ENCODE measurements at regions not wholly inside any gene's neighbourhood (a gene's known extent, or its start where the extent isn't known, plus 50 kb on each side); places are given as distances from the start of the nearest gene placed in this dataset.

DNA sequence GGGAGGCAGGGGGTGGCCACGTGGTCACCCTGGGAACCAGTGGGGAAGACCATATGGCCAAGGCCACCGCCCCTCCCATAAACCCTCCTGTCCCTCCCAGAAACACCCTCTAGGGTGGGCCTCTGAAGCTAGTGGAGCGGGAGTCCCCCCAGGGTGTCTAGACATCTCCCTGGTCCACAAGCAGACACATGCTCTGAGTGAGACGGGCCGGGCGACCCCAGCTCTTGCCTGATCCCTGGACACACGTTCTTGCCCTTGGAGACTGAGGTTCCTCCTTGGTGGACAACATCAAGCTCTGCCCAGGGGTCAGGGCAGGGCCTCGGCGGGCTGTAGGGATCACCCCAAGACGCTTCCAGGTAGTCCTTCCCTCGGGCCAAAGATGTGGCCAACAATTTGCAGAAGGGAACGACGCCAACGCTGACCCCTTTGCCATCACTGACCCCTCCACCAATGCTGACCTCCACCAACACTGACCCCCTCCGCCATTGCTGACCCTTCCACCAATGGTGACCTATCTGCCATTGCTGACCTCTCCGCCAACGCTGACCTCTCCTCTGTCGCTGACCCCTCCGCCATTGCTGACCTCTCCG, 57.1 kb downstream of the FOXL3 start:
- Histone ChIP-seq H4K20me1 (ENCODE audit: insufficient read depth, low read depth, low read length) (no peaks in the 10 kb centered on the region), H3K27me3 (ENCODE audit: low read length) (no peaks in the 10 kb centered on the region), H3K4me3 (ENCODE audit: low read length) (no peak overlapping the region), H3K9me2 (replicated peaks; ENCODE audit: insufficient read depth, low read length) (no peaks in the 10 kb centered on the region), H3K36me3 (ENCODE audit: insufficient read depth, low read length) (no peaks in the 10 kb centered on the region), H3K9me3 (ENCODE audit: low read length) (no peaks in the 10 kb centered on the region), H3K4me1 (ENCODE audit: low read length) (no peaks in the 10 kb centered on the region), H3K79me2 (ENCODE audit: low read length) (no peaks in the 10 kb centered on the region), H3K27ac (ENCODE audit: low read length) (no peak overlapping the region), H3K4me2 (ENCODE audit: low read depth, low read length, poor library complexity, severe bottlenecking) (no peak overlapping the region), H3K9ac (ENCODE audit: low read length) (no peak overlapping the region), H2AFZ (ENCODE audit: low read length) (no peak overlapping the region)
- DNase-seq, result no peak

DNA sequence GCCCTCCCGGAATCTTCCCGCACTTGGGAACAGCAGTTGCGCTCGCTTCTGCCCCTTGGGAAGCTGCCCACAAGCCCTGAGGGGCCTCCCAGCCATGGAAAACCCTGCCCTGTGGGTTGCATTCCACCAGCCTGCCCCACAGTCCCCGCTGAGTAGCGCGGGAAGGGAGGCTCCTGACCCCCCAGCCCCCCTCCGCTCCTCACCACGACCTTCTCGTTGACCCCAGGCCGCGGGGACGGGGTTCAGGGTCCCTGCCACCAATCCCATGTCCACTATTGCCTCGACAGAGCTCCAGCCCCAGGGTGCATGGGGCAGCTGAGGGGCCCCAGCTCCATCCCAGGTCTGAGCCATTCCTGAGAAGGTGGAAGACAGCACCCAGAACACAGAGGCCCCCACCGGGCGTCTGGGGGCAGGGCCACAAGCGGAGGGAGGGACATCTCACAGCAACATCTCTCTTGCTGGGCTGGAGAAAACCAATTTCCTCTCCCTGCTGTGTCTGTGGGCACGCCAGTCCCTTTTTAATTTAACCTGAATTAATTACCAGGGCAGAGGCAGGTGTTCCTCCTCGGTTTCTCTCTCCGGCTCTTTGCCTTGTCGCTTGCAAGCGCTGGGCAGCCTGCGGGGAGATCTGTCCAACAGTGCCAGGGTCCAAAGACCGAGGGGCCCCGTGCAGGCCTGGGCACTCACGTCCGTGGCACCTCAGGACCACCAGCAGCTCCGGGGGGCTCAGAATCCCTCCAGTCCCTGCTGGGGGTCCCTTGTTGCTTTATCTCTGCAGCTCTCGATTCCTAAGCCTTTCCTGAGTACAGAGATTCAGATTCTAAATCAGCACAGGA, 57.9 kb downstream of the FOXL3 start:
- Histone ChIP-seq H3K4me3 (ENCODE audit: low read length) (no peak overlapping the region), H2AFZ (ENCODE audit: low read length) (no peak overlapping the region), H4K20me1 (ENCODE audit: insufficient read depth, low read depth, low read length) (no peaks in the 10 kb centered on the region), H3K79me2 (ENCODE audit: low read length) (no peaks in the 10 kb centered on the region), H3K27me3 (ENCODE audit: low read length) (no peaks in the 10 kb centered on the region), H3K9ac (ENCODE audit: low read length) (no peak overlapping the region), H3K27ac (ENCODE audit: low read length) (no peak overlapping the region), H3K4me1 (ENCODE audit: low read length) (no peaks in the 10 kb centered on the region), H3K9me2 (replicated peaks; ENCODE audit: insufficient read depth, low read length) (no peaks in the 10 kb centered on the region), H3K9me3 (ENCODE audit: low read length) (no peaks in the 10 kb centered on the region), H3K36me3 (ENCODE audit: insufficient read depth, low read length) (no peaks in the 10 kb centered on the region), H3K4me2 (ENCODE audit: low read depth, low read length, poor library complexity, severe bottlenecking) (no peak overlapping the region)
- no peak for DNase-seq

DNA sequence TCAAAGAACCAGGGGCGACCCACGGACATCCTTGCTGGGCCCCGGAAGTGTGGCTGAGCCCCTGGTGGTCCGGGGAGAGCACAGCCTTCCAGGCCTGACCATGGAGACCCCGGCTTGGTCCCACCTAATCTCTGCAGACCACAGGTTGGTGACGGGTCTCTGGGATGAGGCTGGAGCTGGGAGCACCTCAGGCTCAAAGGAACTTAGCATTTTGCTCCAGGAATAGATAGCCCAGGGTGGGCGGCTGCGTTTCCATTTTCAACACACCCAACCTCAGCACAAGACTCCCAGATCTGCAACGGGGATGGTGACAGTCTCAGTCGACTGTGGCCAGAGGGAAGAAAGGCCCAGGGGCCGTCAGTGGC, 58.5 kb downstream of the FOXL3 start:
- Histone ChIP-seq H3K27ac (ENCODE audit: low read length) (no peak overlapping the region), H3K9ac (ENCODE audit: low read length) (no peak overlapping the region), H3K27me3 (ENCODE audit: low read length) (no peaks in the 10 kb centered on the region), H3K9me2 (replicated peaks; ENCODE audit: insufficient read depth, low read length) (no peaks in the 10 kb centered on the region), H3K36me3 (ENCODE audit: insufficient read depth, low read length) (no peaks in the 10 kb centered on the region), H3K79me2 (ENCODE audit: low read length) (no peaks in the 10 kb centered on the region), H3K4me1 (ENCODE audit: low read length) (no peaks in the 10 kb centered on the region), H3K9me3 (ENCODE audit: low read length) (no peaks in the 10 kb centered on the region), H3K4me3 (ENCODE audit: low read length) (no peak overlapping the region), H4K20me1 (ENCODE audit: insufficient read depth, low read depth, low read length) (no peaks in the 10 kb centered on the region), H3K4me2 (ENCODE audit: low read depth, low read length, poor library complexity, severe bottlenecking) (no peak overlapping the region), H2AFZ (ENCODE audit: low read length) (no peak overlapping the region)
- no peak for DNase-seq

DNA sequence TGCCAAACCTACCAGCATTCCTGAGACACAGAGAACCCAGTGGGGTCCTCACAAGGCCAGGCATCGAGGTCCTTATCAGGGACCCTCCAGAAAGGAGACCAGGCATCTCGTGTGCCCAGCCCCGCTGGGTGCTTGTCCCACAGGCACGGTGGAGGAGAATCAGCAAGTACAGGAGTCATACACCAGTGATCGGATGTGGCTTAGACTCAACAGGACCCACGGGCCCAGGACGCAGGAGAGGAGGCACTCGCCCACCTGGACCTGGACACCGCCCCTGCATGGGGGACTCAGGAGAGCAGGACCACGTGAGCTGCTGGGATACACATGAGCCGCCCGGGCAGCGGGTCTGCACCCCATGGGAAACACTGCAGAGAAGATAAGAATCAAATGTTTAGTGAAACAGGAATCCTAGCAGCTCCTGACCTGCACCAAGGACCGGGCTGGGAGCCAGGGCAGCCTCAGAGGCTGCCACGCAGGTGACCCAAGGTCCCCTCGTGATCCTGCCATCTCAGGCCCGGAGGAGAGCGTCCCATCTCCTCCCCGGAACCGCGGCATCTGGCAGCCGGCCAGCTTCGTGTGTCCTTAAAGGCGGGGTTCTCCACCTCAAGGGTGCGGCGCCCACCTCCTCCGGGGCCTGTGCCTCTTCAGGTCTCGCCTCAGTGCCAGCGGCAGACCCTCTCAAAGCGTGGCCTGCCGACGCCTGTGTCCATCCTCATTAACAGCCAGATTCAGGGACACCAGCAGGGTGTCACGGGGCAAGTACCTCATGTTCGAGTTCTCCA, 59.2 kb downstream of the FOXL3 start:
- H3K36me3 ChIP-seq (ENCODE audit: insufficient read depth, low read length), result no peaks in the 10 kb centered on the region
- H4K20me1 ChIP-seq (ENCODE audit: insufficient read depth, low read depth, low read length), result no peaks in the 10 kb centered on the region
- H3K79me2 ChIP-seq (ENCODE audit: low read length), result no peaks in the 10 kb centered on the region
- H3K9me2 ChIP-seq (replicated peaks; ENCODE audit: insufficient read depth, low read length), result no peaks in the 10 kb centered on the region
- H3K4me3 ChIP-seq (ENCODE audit: low read length), result no peak overlapping the region
- H3K4me2 ChIP-seq (ENCODE audit: low read depth, low read length, poor library complexity, severe bottlenecking), result no peak overlapping the region
- DNase-seq, result no peak
- no peaks in the 10 kb centered on the region for H3K9me3 ChIP-seq (ENCODE audit: low read length)
- no peaks in the 10 kb centered on the region for H3K4me1 ChIP-seq (ENCODE audit: low read length)
- H2AFZ ChIP-seq (ENCODE audit: low read length), result no peak overlapping the region
- H3K9ac ChIP-seq (ENCODE audit: low read length), result no peak overlapping the region
- H3K27ac ChIP-seq (ENCODE audit: low read length), result no peak overlapping the region
- no peaks in the 10 kb centered on the region for H3K27me3 ChIP-seq (ENCODE audit: low read length)

DNA sequence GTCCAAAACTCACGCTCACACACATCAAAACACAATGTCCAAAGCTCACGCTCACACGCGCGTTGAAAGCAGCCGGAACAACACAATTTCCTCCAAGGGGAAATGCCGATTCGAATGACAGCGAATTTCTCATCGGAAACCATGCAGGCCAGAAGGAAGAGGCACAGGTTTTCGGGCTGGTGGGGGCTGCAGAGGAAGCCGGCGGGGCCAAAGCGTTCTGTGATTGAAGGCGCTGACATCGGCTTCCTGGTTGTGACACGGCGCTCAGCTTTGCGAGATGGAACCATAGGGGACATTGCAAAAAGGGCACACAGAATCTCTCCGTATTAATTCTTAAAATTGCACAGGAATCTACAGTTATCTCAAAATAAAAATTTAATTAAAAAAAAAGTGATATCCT, 61.3 kb downstream of the FOXL3 start:
- DNase-seq, result no peak
- Histone ChIP-seq H3K79me2 (ENCODE audit: low read length) (no peaks in the 10 kb centered on the region), H3K9ac (ENCODE audit: low read length) (no peak overlapping the region), H3K27ac (ENCODE audit: low read length) (no peak overlapping the region), H2AFZ (ENCODE audit: low read length) (no peak overlapping the region), H3K27me3 (ENCODE audit: low read length) (no peaks in the 10 kb centered on the region), H3K9me2 (replicated peaks; ENCODE audit: insufficient read depth, low read length) (no peaks in the 10 kb centered on the region), H3K4me1 (ENCODE audit: low read length) (no peaks in the 10 kb centered on the region), H3K36me3 (ENCODE audit: insufficient read depth, low read length) (no peaks in the 10 kb centered on the region), H3K9me3 (ENCODE audit: low read length) (no peaks in the 10 kb centered on the region), H3K4me3 (ENCODE audit: low read length) (no peak overlapping the region), H3K4me2 (ENCODE audit: low read depth, low read length, poor library complexity, severe bottlenecking) (no peak overlapping the region), H4K20me1 (ENCODE audit: insufficient read depth, low read depth, low read length) (no peaks in the 10 kb centered on the region)

DNA sequence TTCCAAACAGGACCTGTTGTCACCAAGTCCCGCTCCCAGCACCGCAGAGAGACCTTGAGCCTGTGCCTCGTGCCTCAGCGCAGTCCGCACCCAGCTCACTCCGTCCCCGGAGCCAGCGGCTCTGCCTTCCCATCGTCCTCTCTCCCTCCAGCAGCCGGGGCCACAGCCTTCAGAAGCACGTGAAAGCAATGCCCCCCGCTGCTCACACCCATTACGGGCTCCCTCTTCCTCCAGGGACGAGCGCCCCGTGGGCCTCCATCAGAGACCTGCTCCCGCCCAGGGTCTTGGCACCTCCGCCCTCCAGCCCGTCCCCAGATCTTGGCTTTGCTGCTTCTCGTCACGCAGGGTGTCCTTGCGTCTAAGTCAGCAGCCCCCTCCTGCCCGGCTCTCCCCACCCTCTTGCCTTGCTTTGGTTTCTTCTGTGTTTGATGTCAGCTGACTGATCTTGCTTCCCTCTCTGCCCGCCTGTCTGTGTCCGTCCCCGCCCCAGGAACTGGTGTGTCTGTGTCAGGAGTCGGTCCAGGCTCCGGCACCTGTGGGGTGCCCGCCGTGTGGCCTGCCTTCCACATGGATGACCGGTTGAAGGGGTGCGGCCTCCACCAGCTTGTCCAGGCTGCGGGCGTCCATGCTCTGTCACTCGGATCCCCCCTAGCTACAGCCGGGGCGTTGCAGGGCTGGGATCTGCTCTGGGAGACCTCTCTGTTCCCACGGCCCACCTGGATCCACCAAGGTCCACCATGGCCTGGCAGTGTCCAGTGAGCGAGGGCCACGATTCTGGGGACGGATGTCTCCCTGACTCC, 61.9 kb downstream of the FOXL3 start:
- Histone ChIP-seq H3K36me3 (ENCODE audit: insufficient read depth, low read length) (no peaks in the 10 kb centered on the region), H3K79me2 (ENCODE audit: low read length) (no peaks in the 10 kb centered on the region), H4K20me1 (ENCODE audit: insufficient read depth, low read depth, low read length) (no peaks in the 10 kb centered on the region), H3K4me3 (ENCODE audit: low read length) (no peak overlapping the region), H3K9me3 (ENCODE audit: low read length) (no peaks in the 10 kb centered on the region), H3K9me2 (replicated peaks; ENCODE audit: insufficient read depth, low read length) (no peaks in the 10 kb centered on the region), H2AFZ (ENCODE audit: low read length) (no peak overlapping the region), H3K9ac (ENCODE audit: low read length) (no peak overlapping the region), H3K4me1 (ENCODE audit: low read length) (no peaks in the 10 kb centered on the region), H3K4me2 (ENCODE audit: low read depth, low read length, poor library complexity, severe bottlenecking) (no peak overlapping the region), H3K27me3 (ENCODE audit: low read length) (no peaks in the 10 kb centered on the region), H3K27ac (ENCODE audit: low read length) (no peak overlapping the region)
- DNase-seq, result no peak

DNA sequence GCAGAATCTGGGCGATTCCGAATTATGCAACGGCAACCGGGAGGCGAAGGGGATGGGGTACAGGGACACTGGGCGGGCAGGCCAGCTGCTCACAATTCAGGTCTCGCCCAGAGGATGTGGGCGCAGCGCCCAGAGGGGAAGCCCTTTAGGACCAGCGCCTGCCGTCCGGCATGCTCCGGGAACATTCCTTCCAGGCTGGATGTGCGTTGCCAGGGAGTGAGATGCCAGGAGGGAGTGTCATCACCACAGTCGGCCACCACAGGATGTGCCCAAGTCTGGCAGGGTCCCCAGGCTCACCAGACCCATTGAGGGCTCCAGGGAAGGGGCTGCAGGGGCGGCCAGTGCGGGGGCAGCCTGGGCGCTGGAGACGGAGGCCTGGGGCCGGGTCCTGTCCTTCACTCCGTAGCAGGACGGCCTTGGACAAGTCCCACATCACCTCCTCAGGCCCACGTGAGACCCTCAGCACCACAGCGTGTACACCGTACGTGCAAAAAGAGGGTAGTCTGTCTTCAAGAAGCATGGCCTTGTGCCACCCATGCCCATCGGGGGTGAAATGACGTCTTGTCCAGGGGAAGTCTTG, 63.9 kb downstream of the FOXL3 start:
- Histone ChIP-seq H3K9me3 (ENCODE audit: low read length) (no peaks in the 10 kb centered on the region), H2AFZ (ENCODE audit: low read length) (no peak overlapping the region), H3K4me1 (ENCODE audit: low read length) (no peaks in the 10 kb centered on the region), H4K20me1 (ENCODE audit: insufficient read depth, low read depth, low read length) (no peaks in the 10 kb centered on the region), H3K9me2 (replicated peaks; ENCODE audit: insufficient read depth, low read length) (no peaks in the 10 kb centered on the region), H3K4me3 (ENCODE audit: low read length) (no peak overlapping the region), H3K36me3 (ENCODE audit: insufficient read depth, low read length) (no peaks in the 10 kb centered on the region), H3K9ac (ENCODE audit: low read length) (no peak overlapping the region), H3K79me2 (ENCODE audit: low read length) (no peaks in the 10 kb centered on the region), H3K4me2 (ENCODE audit: low read depth, low read length, poor library complexity, severe bottlenecking) (no peak overlapping the region), H3K27ac (ENCODE audit: low read length) (no peak overlapping the region), H3K27me3 (ENCODE audit: low read length) (no peaks in the 10 kb centered on the region)
- DNase-seq, result no peak
